HL-60 (cell line): ENCODE measurements at regions not wholly inside any gene's neighbourhood (a gene's known extent, or its start where the extent isn't known, plus 50 kb on each side); places are given as distances from the start of the nearest gene placed in this dataset.

Experiments
- CTCF ChIP-seq: IDR thresholded peaks from one replicate; pipeline ENCODE4 v1.5.1; 2011; ENCODE audit warnings: low read length, control low read depth, inconsistent platforms; ENCODE audit not compliant: insufficient read depth
- POLR2AphosphoS5 ChIP-seq: IDR thresholded peaks from 2 replicates; pipeline ENCODE4 v1.6.1; 2012; ENCODE audit warnings: low read depth
- REST ChIP-seq: IDR thresholded peaks from 2 replicates; pipeline ENCODE4 v1.6.1; 2012; ENCODE audit warnings: low read depth; ENCODE audit not compliant: insufficient replicate concordance

DNA sequence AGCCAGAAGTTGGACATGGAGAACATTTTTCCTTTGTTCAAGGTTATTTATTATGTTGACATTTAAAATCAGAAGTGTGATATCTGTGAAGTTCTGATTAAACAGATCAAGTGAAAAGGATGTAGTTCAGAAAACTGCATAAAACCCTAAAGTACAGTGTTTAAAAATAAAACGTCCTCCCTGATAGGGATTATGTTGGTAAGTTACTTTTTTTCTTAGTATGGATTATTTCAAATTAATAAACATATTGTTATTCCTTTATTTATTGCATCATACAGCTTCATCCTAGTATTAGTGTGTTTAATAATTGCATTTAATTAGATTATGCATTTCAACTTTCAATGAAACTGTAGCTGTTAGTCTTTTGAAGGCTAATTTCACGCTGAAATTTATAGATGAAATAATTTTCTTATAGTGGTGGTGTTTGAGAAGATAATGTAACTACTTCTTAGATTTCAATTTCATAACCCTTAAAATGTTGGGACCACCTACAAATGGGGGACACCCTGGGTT, 157.9 kb upstream of the DMRT1 start:
- TF ChIP-seq CTCF (no peak), REST (no peak), POLR2AphosphoS5 (no peak)
